HG03139 (cell line): ENCODE measurements at regions not wholly inside any gene's neighbourhood (a gene's known extent, or its start where the extent isn't known, plus 50 kb on each side); places are given as distances from the start of the nearest gene placed in this dataset.

Source experiments
- ATAC-seq: cut with Tn5 transposase; IDR thresholded peaks from one replicate; pipeline ENCODE4 v1.9.1; 2021; ENCODE audit not compliant: unreplicated experiment

DNA sequence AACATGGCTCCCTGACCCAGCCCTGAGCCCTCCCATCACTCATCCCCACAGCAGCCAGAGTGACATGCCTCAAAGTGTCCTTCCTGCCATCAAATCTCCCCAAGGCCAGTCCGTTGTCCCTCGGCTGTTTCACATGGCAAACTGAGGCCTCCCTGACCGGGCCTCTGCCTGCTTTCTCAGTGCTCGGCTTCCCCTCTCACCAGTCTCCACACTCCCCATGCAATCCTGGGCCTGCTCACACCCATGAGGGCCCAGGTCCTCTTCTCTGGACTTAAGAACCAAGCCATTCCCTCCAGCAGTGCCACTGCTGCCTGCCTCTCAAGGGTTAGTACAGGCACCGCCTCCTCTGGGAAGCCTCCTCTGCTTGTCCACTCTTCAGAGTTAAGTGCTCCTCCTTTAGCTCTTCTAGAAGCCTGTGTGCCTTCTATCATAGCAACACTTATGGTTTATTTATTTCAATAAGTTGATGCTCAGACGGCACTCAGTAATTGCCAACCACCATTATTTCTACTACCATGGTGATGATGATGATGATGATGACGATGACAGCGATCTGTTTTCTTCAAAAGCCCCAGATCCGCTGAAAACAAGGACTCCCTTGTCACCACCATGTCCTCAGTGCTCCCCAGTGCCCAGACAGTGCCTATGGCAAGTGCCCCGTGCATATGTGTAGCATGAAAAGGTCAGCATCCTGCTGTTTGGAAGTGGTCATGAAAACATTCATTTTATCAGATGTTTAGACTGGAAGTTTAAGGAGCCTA lies 449.0 kb downstream of the CDH26 start:
- no peak for ATAC-seq

DNA sequence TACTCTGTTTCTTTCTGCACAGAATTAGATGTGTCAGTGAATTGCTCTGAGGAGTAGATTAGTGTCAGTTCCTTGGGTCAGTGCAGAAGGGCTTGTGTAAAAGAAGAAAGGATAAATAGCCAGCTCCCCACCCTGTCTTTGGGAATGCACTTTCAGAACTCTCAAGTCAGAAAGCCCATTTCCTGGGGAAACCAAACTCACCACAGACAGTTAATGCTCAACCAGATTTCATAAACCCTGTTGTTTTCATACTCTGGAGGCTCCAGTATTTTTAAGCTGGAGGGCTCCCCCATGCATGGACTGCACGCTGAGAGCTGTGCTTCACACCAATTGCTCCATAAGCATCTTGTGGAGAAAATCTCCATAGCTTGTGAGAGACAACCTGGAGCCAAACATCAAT lies 449.7 kb downstream of the CDH26 start:
- no peak for ATAC-seq

DNA sequence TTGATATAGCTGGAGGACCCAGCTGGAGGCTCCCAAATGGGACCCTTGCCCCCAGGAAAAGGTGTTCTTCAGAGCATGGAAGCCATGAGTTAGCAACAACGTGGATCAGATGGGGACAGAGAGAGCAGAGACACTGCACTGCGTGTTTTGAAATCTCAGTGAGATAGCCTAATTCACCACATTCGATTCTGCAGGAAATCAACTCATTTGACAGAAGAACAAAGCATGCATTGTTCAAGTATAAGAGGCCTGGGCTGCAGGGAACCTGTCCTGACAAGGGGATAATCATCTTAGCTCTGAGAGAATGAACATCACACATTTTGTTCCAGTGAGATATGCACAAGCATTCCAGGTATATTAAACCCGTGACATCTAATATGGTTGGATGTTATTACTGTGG lies 450.2 kb downstream of the CDH26 start:
- ATAC-seq, result no peak

DNA sequence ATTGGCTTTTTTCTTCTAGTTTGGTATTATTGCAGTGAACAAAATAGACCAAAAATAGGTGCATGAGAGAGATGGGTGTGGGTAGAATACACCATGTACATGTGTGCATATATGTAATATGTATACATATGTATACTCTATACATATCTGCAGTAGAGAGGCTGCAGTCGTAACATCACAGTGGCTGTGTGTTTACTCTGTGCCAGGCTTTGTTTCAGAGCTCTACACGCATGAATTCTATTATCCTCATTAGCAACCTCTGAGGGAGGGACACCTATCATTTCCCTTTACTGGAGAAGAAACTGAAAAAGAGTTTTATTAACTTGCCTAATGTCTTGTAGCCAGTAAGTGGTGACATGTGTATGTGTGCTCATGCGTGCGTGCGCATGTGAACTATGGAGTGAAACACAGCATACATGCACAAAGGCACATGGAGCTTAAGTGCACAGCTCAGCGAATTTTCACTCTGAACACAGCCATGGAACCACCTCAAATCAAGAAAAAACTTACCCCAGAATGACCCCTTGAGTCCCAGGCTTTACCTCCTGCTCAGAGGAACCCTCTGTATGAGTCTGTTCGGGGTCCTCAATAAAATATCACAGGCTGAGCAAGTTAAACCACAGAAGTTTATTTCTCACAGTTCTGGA lies 452.5 kb downstream of the CDH26 start:
- ATAC-seq, result no peak

DNA sequence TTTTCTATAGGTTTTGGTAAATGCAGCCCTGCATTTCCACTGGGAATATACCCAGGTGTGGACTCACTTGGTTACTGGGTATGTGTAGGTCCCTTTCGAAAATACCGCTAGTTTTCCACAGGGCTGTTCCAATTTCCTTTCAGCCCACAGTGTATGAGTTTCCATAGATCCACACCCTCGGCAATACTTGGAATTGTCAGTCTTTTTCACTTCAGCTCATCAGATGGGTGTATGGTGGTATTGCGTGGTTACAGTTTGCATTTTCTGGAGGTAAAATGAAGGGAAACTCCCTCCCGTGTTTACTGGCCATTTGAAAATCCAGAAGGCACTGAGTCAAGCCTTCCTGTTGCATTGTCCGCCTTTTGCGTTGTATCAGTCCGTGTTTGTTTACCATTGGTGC lies 453.6 kb downstream of the CDH26 start:
- no peak for ATAC-seq

DNA sequence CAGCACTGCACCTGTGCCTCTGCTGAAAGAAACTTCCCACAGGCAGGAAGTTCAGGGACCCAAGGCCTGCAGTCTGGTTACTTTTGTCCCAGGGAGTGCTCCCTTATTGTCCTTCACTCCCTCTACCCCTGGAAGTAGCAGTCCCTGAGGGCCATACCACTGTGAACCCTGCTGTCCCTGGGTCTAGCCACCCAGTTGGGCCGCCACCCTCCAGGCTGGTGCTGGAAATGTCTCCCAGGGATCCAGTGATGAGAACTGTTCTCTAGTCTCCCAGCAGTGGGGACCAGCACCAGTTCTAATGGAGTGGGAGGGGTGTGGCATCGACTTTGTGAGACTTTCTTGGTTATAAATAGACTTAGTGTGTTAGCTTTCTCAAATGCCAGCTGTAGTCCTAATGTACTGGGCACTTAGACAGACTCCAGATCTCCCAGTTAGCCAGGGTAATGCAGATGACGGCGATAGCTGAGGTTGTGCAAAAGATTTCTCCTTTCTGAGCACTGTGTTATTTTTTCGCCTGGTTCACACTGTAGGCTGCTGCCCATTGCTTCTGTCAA lies 462.5 kb downstream of the CDH26 start:
- ATAC-seq, result no peak

DNA sequence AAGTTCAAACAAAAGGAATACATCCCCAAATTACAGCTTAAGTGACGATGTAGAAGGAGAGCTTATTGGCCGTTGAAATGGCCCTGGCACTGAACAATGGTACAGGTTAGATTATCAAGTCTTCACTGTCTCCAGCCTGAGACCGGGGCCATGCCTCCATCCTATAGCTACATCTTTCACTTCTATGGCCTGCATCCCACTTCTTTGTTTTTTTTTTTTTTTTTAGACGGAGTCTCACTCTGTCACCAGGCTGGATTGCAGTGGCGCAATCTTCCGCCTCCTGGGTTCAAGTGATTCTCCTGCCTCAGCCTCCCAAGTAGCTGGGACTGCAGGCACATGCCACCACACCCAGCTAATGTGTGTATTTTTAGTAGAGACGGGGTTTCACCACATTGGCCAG lies 464.6 kb downstream of the CDH26 start:
- no peak for ATAC-seq

DNA sequence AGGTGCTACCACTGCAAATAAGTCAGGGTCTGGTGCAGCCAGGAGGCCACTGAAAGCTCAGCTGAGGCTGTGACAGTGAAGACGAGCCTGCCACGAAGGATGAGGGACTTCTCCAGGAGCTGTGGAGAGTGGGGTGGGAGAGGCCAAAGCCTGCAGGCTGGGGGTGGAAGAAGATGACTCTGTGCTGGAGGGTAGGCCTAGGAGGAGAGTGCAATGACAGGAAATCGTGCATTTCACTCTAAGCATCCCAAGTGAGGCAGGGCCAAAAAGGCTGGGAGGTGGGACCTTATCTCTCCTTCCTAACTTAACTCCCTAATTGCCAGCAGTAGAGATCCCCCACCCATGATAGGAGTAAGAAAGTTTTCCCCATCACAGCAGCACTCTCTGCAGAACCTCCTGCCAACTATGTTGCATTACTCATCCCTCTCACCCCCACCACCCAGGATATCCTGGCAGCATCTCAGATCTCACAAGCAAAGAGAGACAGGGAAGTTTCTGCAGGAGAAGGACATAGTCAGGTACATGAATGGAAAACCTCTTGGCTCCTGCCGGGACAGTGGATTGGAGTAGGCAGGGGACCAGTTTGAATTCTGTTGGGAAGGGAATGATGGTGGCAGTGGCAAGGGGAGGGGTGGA lies 466.2 kb downstream of the CDH26 start:
- no peak for ATAC-seq

DNA sequence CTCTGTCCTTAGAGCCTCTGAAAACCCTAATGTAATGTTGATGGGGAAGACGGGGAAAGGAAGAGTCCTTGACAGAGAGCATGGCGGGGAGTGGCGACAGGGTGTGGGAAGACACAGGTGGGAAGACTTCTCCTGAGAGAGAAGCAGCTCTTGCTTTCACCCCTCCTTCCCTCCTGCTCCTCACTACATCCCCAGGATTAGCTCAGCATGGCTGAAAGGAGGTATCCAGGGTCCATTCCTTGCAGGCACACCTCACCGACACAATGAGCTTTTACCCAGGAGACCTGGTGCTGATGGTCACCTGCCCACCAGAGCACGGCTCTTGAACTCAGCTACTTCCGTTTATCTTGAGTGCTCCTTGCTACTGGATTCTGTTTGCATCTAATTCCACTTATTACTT lies 469.3 kb downstream of the CDH26 start:
- no peak for ATAC-seq

DNA sequence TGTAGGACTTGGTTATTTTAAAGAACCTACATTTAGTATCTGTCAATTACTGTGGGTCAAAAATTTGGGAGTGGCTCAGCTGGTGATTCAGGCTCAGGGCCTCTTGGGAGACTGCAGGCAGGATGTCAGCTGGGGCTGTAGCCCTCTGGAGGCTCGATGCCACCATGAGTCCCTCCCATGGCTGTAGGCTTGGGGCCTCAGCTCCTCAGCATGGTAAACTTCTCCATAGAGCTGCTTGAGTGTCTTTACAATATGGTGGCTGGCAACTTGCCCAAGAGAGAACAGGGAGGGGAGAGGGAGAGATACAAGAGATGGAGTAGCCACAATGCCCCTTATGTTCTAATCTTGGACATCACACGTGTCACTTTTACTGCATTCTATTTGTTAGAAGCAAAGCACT lies 470.4 kb downstream of the CDH26 start:
- ATAC-seq, result no peak

DNA sequence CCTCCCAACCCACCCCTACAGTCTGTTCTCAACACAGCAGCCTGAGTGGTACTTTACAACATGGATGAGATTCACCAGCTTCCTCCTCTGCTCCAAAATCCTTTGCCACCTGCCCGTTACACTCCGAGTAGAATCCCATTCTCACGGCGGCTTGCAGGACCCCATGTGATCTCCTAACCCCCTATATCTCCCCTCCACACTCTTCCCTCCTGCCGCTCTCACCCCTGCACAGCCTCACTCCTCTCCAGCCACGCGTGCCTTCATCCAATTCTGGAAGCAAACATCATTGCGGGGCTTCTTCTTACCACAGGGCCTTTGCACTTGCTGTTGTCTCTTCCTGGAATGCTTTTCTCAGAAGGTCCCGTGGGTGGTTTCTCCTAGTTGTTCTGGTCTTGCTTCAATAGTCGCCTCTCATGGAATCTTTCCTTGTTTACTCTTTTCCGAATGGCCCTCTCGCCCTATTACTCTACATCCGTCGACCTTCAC lies 472.3 kb downstream of the CDH26 start:
- ATAC-seq, result no peak

DNA sequence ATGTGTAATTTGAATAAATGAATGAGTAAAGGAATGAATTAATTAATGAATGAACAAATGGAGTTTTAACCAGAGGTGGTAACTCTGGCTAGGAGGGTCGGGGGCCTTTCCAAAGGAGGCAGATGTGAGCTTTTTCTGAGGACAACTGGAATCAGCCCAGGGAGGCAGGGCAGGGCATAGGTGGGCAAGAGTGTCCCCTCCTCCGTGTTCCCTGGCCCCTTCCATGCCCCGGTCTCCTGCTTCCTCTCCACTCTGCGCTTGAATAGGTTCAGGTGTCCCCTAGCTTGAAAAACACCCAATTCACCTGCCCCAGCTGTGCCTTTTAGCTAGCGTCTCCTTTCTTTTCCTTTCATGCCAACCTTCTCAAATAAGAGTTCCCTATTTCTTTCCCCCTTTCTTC lies 473.1 kb downstream of the CDH26 start:
- no peak for ATAC-seq

DNA sequence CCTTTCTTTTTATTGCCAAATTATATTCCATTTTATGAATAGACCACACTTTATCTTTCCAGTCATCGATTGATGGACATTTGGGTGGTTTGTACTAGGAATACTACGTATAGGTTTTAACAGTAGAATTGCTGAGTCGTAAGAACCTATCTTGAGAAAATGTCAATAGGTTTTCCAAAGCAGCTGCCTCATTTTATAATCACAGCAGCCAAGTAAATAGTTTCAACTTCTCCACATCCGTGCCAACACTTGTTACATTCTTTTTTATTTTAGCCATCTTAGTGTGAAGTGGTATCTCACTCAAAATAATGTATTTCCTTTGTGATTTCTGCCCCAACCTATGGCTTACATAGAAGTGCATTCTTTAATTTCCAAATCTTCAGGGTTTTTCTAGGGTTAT lies 479.2 kb downstream of the CDH26 start:
- ATAC-seq, result no peak

DNA sequence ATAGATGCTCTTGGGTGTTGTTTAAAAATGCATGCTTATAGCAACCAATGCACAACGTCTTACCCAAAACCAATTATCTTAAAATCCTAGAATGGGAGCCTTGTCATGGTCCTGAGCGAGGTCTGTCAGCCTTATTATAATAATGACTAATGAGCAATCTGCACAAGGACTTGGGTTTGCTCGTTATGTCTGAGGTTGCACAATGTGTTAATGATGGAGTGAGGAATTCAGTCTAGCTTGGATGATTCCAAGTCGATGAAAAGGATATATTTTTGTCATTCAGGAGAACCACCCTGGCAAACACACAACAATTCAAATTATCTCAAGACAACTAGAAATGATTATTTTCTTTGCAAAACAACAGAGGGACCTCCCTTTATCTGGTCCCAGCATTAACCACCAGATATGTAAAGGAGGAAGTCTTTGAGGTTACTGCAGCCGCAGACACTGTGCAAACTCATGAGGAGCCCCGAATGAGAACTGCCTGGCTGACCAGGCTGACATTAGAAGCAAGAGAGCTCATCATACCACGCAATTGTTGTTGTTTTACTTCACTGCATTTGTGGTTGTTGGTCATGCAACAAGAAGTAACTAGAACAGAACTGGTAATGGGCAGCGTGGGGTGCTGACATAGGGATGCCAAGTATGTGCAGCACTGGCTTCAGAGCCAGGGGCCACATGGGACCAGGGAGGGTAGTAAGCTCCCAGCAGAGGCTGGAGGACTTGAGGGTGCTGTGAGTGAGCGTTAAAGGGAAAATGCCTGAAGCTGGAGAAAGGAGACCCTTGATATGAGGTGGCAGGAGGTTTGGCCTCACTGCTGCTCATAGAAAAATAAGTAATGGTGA lies 488.3 kb downstream of the CDH26 start:
- ATAC-seq, result no peak

DNA sequence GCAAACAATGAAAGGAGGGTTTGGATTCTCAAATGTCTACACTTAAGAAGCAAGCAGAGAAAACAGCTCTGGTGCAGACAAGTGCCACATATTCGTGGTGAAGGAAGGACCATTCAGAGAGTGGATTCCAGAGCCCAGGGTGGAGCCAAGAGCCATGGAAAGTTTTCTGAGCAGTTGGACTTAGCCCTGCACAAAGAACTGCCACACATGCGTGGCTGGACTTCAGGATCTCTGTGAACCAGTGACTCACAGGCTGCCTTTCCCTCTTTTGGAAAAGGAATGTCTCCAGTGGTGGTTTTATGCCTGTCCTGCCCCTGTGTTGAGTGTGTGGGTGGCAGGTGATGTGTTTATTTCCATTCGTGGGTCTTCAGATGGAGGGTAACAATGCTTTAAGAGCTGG lies 489.5 kb downstream of the CDH26 start:
- ATAC-seq, result no peak

DNA sequence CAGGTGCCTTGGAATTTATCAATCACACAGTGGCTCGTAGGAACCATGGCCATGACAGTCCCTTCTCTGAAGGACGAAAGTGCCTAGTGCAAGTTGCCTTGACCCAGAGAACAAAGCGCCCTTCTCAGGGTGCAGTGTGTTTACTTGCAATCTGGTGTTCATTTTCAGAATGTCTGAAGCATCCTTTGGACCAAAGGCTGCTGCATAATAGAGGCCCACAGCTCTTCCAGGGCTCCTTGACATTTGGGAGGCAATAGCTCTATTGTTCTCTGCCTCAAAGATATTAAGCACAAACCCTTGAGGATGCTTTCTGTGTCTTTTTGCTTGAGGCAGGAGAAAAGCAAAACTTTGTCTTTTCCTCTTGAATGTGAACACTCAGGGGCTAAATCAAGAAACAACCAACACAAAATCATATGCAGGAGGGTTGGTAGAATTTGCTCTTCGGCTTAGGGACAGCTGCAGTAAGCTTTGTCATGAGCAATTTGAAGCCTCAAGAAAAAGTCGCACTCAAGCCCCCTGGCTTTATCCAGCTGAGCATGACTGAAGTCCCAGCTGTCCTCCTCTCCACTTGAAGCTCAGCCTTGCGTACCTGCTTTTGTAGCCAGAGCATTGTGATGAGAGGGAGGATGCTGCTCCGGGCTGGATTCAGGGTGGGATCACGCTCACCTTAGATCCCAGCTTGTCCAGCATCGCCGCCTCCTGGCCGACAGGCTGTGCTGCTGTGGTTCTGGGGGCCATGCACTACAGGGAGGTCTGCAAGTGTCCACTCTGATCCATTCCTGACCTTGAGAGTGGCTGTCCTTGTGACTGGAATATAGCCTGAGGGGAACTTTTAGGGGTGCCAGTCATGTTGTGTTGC lies 495.4 kb downstream of the CDH26 start:
- no peak for ATAC-seq

DNA sequence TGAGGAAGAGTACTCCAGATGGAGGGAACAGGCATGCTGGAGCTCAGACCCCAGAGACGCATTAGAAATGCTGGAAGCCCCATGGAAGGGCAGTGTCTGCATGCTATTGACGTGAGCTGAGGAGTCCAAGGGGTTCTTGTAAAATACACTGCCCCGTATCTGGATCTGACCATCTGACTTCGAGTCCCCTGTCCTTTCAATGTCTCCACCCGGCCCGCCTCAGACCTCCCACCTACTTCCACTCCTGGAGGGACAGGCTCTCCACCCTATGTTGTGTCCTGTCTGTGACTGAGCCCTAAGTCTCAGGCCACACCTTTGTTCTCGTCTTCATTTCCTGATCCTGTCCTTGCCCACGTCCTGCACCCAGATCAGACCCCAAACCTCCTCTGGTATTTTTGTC lies 496.3 kb downstream of the CDH26 start:
- no peak for ATAC-seq

DNA sequence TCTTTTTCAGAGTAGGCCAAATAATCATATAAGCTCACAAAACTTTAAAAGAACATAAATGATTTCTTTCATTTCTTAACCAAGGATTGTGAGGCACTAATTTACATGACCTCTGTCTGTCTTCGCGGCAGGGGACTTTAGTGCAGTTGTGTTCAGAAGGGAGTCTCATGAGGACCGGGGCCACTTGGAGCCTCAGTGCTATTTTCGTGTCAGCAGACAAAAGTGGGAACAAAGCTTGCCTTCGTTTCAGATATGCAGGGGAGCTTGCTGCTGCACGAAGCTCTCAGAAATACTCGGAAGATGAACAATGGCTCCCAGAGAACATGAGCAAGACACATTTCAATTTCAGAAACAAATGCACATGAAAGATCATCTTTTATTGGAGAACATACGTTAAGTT lies 497.0 kb downstream of the CDH26 start:
- ATAC-seq, result no peak

DNA sequence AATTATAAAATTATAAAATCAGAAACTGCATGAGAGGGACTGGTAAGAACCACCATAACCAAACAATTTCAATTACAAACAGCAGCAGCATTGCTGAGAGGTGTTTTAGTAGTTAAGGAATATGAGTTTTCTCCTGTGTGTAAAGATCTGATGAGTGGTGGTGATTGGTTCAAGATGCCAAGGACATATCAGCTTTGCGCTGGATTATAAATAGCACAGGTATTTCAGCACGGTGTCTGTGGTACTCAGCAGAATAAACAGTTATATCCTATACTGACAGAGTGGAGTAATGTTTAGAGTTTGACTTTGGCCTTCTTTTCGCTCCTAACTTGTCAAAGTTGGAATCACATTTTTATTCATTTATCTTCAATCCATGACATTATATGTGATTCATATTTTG lies 501.0 kb downstream of the CDH26 start:
- ATAC-seq, result no peak

DNA sequence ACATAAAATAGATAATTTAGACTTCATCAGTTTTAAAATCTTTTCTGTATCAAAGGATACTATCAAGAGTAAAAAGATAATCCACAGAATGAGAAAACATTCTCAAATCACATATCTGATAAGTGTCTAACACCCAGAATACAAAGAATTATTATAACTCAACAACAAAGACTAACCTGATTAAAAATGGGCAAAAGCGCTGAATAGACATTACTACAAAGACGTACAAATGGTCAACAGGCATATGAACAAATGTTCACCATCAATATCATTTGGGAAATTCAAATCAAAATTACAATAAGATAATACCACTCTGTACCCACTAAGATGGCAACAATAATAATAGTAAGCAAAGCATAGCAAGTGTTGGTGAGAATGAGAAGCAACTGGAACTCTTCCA lies 503.8 kb downstream of the CDH26 start:
- no peak for ATAC-seq
